SH-SY5Y (cell line): ENCODE measurements at regions not wholly inside any gene's neighbourhood (a gene's known extent, or its start where the extent isn't known, plus 50 kb on each side); places are given as distances from the start of the nearest gene placed in this dataset.

Source experiments
- GATA2 ChIP-seq: IDR thresholded peaks from 2 replicates; pipeline ENCODE4 v1.6.1; 2011; ENCODE audit warnings: mild to moderate bottlenecking, low read depth, low read length
- GATA3 ChIP-seq: IDR thresholded peaks from 2 replicates; pipeline ENCODE4 v1.6.1; 2011; ENCODE audit warnings: low read depth, mild to moderate bottlenecking, low read length, moderate library complexity

- TF ChIP-seq GATA2 (no peak), GATA3 (no peak)
These were observed 261.7 kb downstream of the CHRM3 start for GRCh38 chr1:239647964-239648632.

- TF ChIP-seq GATA3 (no peak), GATA2 (no peak)
These were observed 268.7 kb downstream of the CHRM3 start for GRCh38 chr1:239655023-239655422.

- no peak for TF ChIP-seq GATA2
- TF ChIP-seq GATA3: no peak
These were observed 270.9 kb downstream of the CHRM3 start for GRCh38 chr1:239657291-239657690.

GRCh38 chr1:239662950-239663349 is 276.6 kb downstream of the CHRM3 start:
- TF ChIP-seq GATA3: no peak
- TF ChIP-seq GATA2: no peak

- TF ChIP-seq GATA3: no peak
- TF ChIP-seq GATA2: no peak
These were observed 285.9 kb downstream of the CHRM3 start for GRCh38 chr1:239672256-239672655.

GRCh38 chr1:239675735-239676134 is 289.4 kb downstream of the CHRM3 start:
- no peak for TF ChIP-seq GATA3
- no peak for TF ChIP-seq GATA2

- no peak for TF ChIP-seq GATA3
- TF ChIP-seq GATA2: no peak
These were observed 290.3 kb downstream of the CHRM3 start for GRCh38 chr1:239676522-239677273.

GRCh38 chr1:239677362-239677761 is 291.0 kb downstream of the CHRM3 start:
- TF ChIP-seq GATA3: no peak
- no peak for TF ChIP-seq GATA2

GRCh38 chr1:239678181-239678580 is 291.8 kb downstream of the CHRM3 start:
- TF ChIP-seq GATA2: no peak
- no peak for TF ChIP-seq GATA3

- TF ChIP-seq GATA2: no peak
These were observed 295.7 kb downstream of the CHRM3 start for GRCh38 chr1:239682046-239682445.

- TF ChIP-seq GATA2 (no peak), GATA3 (no peak)
These were observed 296.6 kb downstream of the CHRM3 start for GRCh38 chr1:239682960-239683359.

GRCh38 chr1:239686386-239686785 is 300.0 kb downstream of the CHRM3 start:
- no peak for TF ChIP-seq GATA3
- TF ChIP-seq GATA2: no peak

GRCh38 chr1:239696317-239696716 is 309.9 kb downstream of the CHRM3 start:
- TF ChIP-seq GATA2: no peak
- no peak for TF ChIP-seq GATA3

GRCh38 chr1:239700667-239701066 is 314.3 kb downstream of the CHRM3 start:
- TF ChIP-seq GATA3 (no peak), GATA2 (no peak)

GRCh38 chr1:239703075-239703474 is 316.7 kb downstream of the CHRM3 start:
- TF ChIP-seq GATA2 (no peak), GATA3 (no peak)

- TF ChIP-seq GATA3: no peak
These were observed 320.0 kb downstream of the CHRM3 start for GRCh38 chr1:239706245-239706892.
